Activated CD4-positive, alpha-beta T cell treated with anti-CD3 and anti-CD28 coated beads for 36 hours (primary cell): ENCODE measurements at regions not wholly inside any gene's neighbourhood (a gene's known extent, or its start where the extent isn't known, plus 50 kb on each side); places are given as distances from the start of the nearest gene placed in this dataset.
"Not testable (repeated sequence)": the region's sequence is repeated elsewhere in the genome, so short reads cannot be mapped to it uniquely, and the experiment has no call there.

ENCODE experiments used
- ATAC-seq: fragments of 200-7000 bp; cut with Tn5 transposase; one replicate; pipeline ENCODE4 v1.10.0; 2021; ENCODE audit warnings: mild to moderate bottlenecking, moderate library complexity
- CTCF ChIA-PET: fragments of 350-600 bp; sonication (Branson Sonifier 250); formaldehyde crosslinking; loops from one replicate; lab custom pipeline; 2021; ENCODE audit warnings: antibody characterized with exemption; lab: Charles Lee
- POLR2A ChIA-PET: fragments of 350-600 bp; sonication (Branson Sonifier 250); formaldehyde crosslinking; loops from one replicate; lab custom pipeline; 2021; ENCODE audit warnings: antibody characterized with exemption, inconsistent platforms; lab: Charles Lee
- DNase-seq: peaks from one replicate; pipeline ENCODE4 v3.0.0-alpha.2; 2020
- H3K27ac Mint-ChIP-seq: one replicate; pipeline ENCODE4 v1.8.0; 2021; ENCODE audit warnings: mixed read lengths
- H3K27me3 Mint-ChIP-seq: one replicate; pipeline ENCODE4 v1.8.0; 2021; ENCODE audit warnings: mixed read lengths
- H3K36me3 Mint-ChIP-seq: one replicate; pipeline ENCODE4 v1.8.0; 2021; ENCODE audit warnings: low read depth, mixed read lengths
- H3K4me1 Mint-ChIP-seq: one replicate; pipeline ENCODE4 v1.8.0; 2021; ENCODE audit warnings: mixed read lengths
- H3K4me3 Mint-ChIP-seq: one replicate; pipeline ENCODE4 v1.8.0; 2021; ENCODE audit warnings: mild to moderate bottlenecking, moderate library complexity, mixed read lengths
- H3K9me3 Mint-ChIP-seq: one replicate; pipeline ENCODE4 v1.8.0; 2021; ENCODE audit warnings: low read depth, mixed read lengths
- intact Hi-C, 2 experiments: fragments of 100-400 bp; cut with DNase I in 1 of 2; cut with micrococcal nuclease in 1 of 2; formaldehyde crosslinking; loops; one replicate each; pipeline versions ENCODE4 v1.14.2 to v1.15.1; 2022 to 2024; cut with DNase I, micrococcal nuclease

GRCh38 chrX:34338046-34338445 is 205.9 kb upstream of the FAM47A start:
- Mint-ChIP-seq H3K27ac (no peak overlapping the region), H3K9me3 (peaks cover 3% of the 10 kb centered on the region), H3K27me3 (no peaks in the 10 kb centered on the region), H3K4me1 (no peaks in the 10 kb centered on the region), H3K36me3 (no peaks in the 10 kb centered on the region), H3K4me3 (no peak overlapping the region)
- intact Hi-C loops: no loop called here
- ChIA-PET POLR2A (no interaction called here), CTCF (no interaction called here)
- DNase-seq (no peak), ATAC-seq (no peak)

GRCh38 chrX:34335376-34335775 is 203.3 kb upstream of the FAM47A start:
- not testable (repeated sequence) for H3K9me3 Mint-ChIP-seq

GRCh38 chrX:34332334-34332733 is 200.2 kb upstream of the FAM47A start:
- CTCF ChIA-PET: no interaction called here
- POLR2A ChIA-PET: no interaction called here
- H3K4me3 Mint-ChIP-seq: no peak overlapping the region
- DNase-seq (no peak), ATAC-seq (no peak)
- H3K4me1 Mint-ChIP-seq: no peaks in the 10 kb centered on the region
- H3K9me3 Mint-ChIP-seq: peaks cover under 1% of the 10 kb centered on the region
- intact Hi-C loops: no loop called here
- H3K27me3 Mint-ChIP-seq: no peaks in the 10 kb centered on the region
- H3K36me3 Mint-ChIP-seq: no peaks in the 10 kb centered on the region
- no peak overlapping the region for H3K27ac Mint-ChIP-seq

More at GRCh38 chrX:34335376-34335775, 203.3 kb upstream of the FAM47A start:
- H3K27me3 Mint-ChIP-seq, ATAC-seq, CTCF ChIA-PET, H3K36me3 Mint-ChIP-seq, H3K27ac Mint-ChIP-seq, H3K4me3 Mint-ChIP-seq, POLR2A ChIA-PET, intact Hi-C loops, DNase-seq, H3K4me1 Mint-ChIP-seq: not testable (repeated sequence)

GRCh38 chrX:34325460-34325859 is 193.3 kb upstream of the FAM47A start:
- ATAC-seq: no peak
- H3K27me3 Mint-ChIP-seq: no peaks in the 10 kb centered on the region
- POLR2A ChIA-PET: no interaction called here
- H3K4me3 Mint-ChIP-seq: no peak overlapping the region
- H3K4me1 Mint-ChIP-seq: no peaks in the 10 kb centered on the region
- peaks cover 3% of the 10 kb centered on the region for H3K9me3 Mint-ChIP-seq
- CTCF ChIA-PET: no interaction called here
- no peak for DNase-seq
- H3K36me3 Mint-ChIP-seq: no peaks in the 10 kb centered on the region
- intact Hi-C loops: no loop called here
- no peak overlapping the region for H3K27ac Mint-ChIP-seq

- H3K36me3 Mint-ChIP-seq, H3K27me3 Mint-ChIP-seq, intact Hi-C loops, POLR2A ChIA-PET, CTCF ChIA-PET, H3K9me3 Mint-ChIP-seq, DNase-seq, ATAC-seq, H3K27ac Mint-ChIP-seq, H3K4me1 Mint-ChIP-seq, H3K4me3 Mint-ChIP-seq: not testable (repeated sequence)
These were observed 188.3 kb upstream of the FAM47A start for GRCh38 chrX:34320424-34320823.

- Mint-ChIP-seq H3K4me3 (no peak overlapping the region), H3K36me3 (no peaks in the 10 kb centered on the region), H3K4me1 (no peaks in the 10 kb centered on the region), H3K9me3 (no peaks in the 10 kb centered on the region), H3K27ac (no peak overlapping the region), H3K27me3 (no peaks in the 10 kb centered on the region)
- ChIA-PET CTCF (interaction anchor here (1.0 kb wide), 1 partner anchor 867 kb away, joined by 5 read pairs; no protein-coding TSS in a partner anchor), POLR2A (no interaction called here)
- intact Hi-C loops: loop anchor here (1.0 to 5.0 kb wide), 3 partner anchors 866 to 1769 kb away; no protein-coding TSS in a partner anchor
- ATAC-seq (no peak), DNase-seq (peak; percentile 29)
These were observed 168.8 kb upstream of the FAM47A start for GRCh38 chrX:34300871-34301270.

- H3K27me3 Mint-ChIP-seq: no peaks in the 10 kb centered on the region
- intact Hi-C loops: no loop called here
- ChIA-PET CTCF (interaction anchor here (0.6 kb wide), 1 partner anchor 8 kb away, joined by 3 read pairs; no protein-coding TSS in a partner anchor), POLR2A (no interaction called here)
- H3K9me3 Mint-ChIP-seq: no peaks in the 10 kb centered on the region
- no peak overlapping the region for H3K4me3 Mint-ChIP-seq
- no peak for DNase-seq
- H3K36me3 Mint-ChIP-seq: no peaks in the 10 kb centered on the region
- no peaks in the 10 kb centered on the region for H3K4me1 Mint-ChIP-seq
- no peak overlapping the region for H3K27ac Mint-ChIP-seq
- no peak for ATAC-seq
These were observed 167.4 kb upstream of the FAM47A start for GRCh38 chrX:34299451-34299967.

GRCh38 chrX:34294665-34295064 is 162.6 kb upstream of the FAM47A start:
- Mint-ChIP-seq H3K36me3 (no peaks in the 10 kb centered on the region), H3K27ac (no peak overlapping the region), H3K9me3 (no peaks in the 10 kb centered on the region), H3K4me1 (no peaks in the 10 kb centered on the region), H3K4me3 (no peak overlapping the region), H3K27me3 (no peaks in the 10 kb centered on the region)
- intact Hi-C loops: no loop called here
- ChIA-PET POLR2A (no interaction called here), CTCF (no interaction called here)
- ATAC-seq (no peak), DNase-seq (no peak)

- intact Hi-C loops: no loop called here
- CTCF ChIA-PET: no interaction called here
- H3K4me1 Mint-ChIP-seq: no peaks in the 10 kb centered on the region
These were observed 156.7 kb upstream of the FAM47A start for GRCh38 chrX:34288782-34289181.

GRCh38 chrX:34279866-34280560 is 147.9 kb upstream of the FAM47A start:
- Mint-ChIP-seq H3K4me3 (no peak overlapping the region), H3K27ac (no peak overlapping the region), H3K36me3 (no peaks in the 10 kb centered on the region), H3K4me1 (no peaks in the 10 kb centered on the region), H3K27me3 (no peaks in the 10 kb centered on the region), H3K9me3 (peaks cover 4% of the 10 kb centered on the region)
- ChIA-PET POLR2A (no interaction called here), CTCF (no interaction called here)
- intact Hi-C loops: no loop called here
- no peak for DNase-seq
- ATAC-seq: no peak

More at GRCh38 chrX:34288782-34289181, 156.7 kb upstream of the FAM47A start:
- no peak for DNase-seq
- Mint-ChIP-seq H3K4me3 (no peak overlapping the region), H3K27ac (no peak overlapping the region), H3K36me3 (no peaks in the 10 kb centered on the region), H3K27me3 (no peaks in the 10 kb centered on the region), H3K9me3 (no peaks in the 10 kb centered on the region)
- POLR2A ChIA-PET: no interaction called here
- ATAC-seq: no peak

GRCh38 chrX:34275699-34276098 is 143.6 kb upstream of the FAM47A start:
- ATAC-seq: no peak
- no peak overlapping the region for H3K27ac Mint-ChIP-seq
- no peak for DNase-seq
- H3K4me3 Mint-ChIP-seq: no peak overlapping the region
- H3K36me3 Mint-ChIP-seq: no peaks in the 10 kb centered on the region
- intact Hi-C loops: no loop called here
- ChIA-PET CTCF (no interaction called here), POLR2A (no interaction called here)
- no peaks in the 10 kb centered on the region for H3K27me3 Mint-ChIP-seq
- H3K9me3 Mint-ChIP-seq: peaks cover 4% of the 10 kb centered on the region
- H3K4me1 Mint-ChIP-seq: no peaks in the 10 kb centered on the region

- Mint-ChIP-seq H3K4me1 (no peaks in the 10 kb centered on the region), H3K27me3 (no peaks in the 10 kb centered on the region), H3K4me3 (no peak overlapping the region), H3K9me3 (no peaks in the 10 kb centered on the region), H3K36me3 (no peaks in the 10 kb centered on the region), H3K27ac (no peak overlapping the region)
- ChIA-PET POLR2A (no interaction called here), CTCF (interaction anchor here (0.5 kb wide), 1 partner anchor 23 kb away, joined by 3 read pairs; no protein-coding TSS in a partner anchor)
- DNase-seq (no peak), ATAC-seq (no peak)
- intact Hi-C loops: no loop called here
These were observed 138.3 kb upstream of the FAM47A start for GRCh38 chrX:34270434-34270833.
